Transverse colon (tissue), 4 donors: ENCODE measurements at regions not wholly inside any gene's neighbourhood (a gene's known extent, or its start where the extent isn't known, plus 50 kb on each side); places are given as distances from the start of the nearest gene placed in this dataset.

ENCODE experiments used
- DNase-seq: peaks from one replicate; pipeline ENCODE4 v3.0.0-alpha.2; 2019
- H3K27ac ChIP-seq, 4 donors: fragments of 200-600 bp; sonication (generic); 2 replicates each; pipeline ENCODE4 v1.5.1; 2016 to 2018; ENCODE audit warnings: inconsistent platforms in 4 of 4
- H3K27me3 ChIP-seq: fragments of 200-600 bp; sonication (generic); 2 replicates; pipeline ENCODE4 v1.5.1; 2017; ENCODE audit warnings: inconsistent platforms
- H3K36me3 ChIP-seq, 4 donors: fragments of 200-600 bp; sonication (generic); 2 replicates each; pipeline ENCODE4 v1.5.1; 2017 to 2019; ENCODE audit warnings: inconsistent platforms in 4 of 4
- H3K4me1 ChIP-seq, 4 donors: fragments of 200-600 bp; sonication (generic); 2 replicates each; pipeline ENCODE4 v1.5.1; 2017 to 2020; ENCODE audit warnings: inconsistent platforms in 4 of 4
- H3K4me3 ChIP-seq, 4 donors: fragments of 200-600 bp; sonication (generic); 1 replicate in 1 of 4; 2 replicates in 3 of 4; pipeline versions ENCODE4 v1.5.1 to v1.6.1; 2017 to 2019; ENCODE audit warnings: inconsistent platforms in 4 of 4
- H3K9me3 ChIP-seq, 2 donors: fragments of 200-600 bp; sonication (generic); 2 replicates each; pipeline ENCODE4 v1.5.1; 2017 to 2019; ENCODE audit warnings: inconsistent platforms in 2 of 2
- EP300 ChIP-seq: sonication (generic); formaldehyde crosslinking; IDR thresholded peaks from one replicate; pipeline ENCODE4 v1.6.1; 2017; ENCODE audit warnings: antibody characterized with exemption, low read depth
- POLR2A ChIP-seq: fragments of 450-650 bp; IDR thresholded peaks from one replicate; pipeline ENCODE4 v1.6.1; 2016; ENCODE audit warnings: antibody characterized with exemption, mild to moderate bottlenecking, moderate library complexity
- POLR2AphosphoS5 ChIP-seq, 3 donors: sonication (generic); formaldehyde crosslinking; IDR thresholded peaks; one replicate each; pipeline ENCODE4 v1.6.1; 2016; ENCODE audit warnings: antibody characterized with exemption in 3 of 3
- WGBS, 2 donors: methylation state at CpG; one replicate each; pipeline ENCODE4 v1.1.5; 2018; ENCODE audit warnings: low coverage in 1 of 2; 5-methylcytosine and 5-hydroxymethylcytosine counted together
- in situ Hi-C, 4 donors: fragments of 200-750 bp; cut with MboI; loops; one replicate each; pipeline versions ENCODE4 v1.15.0 to v1.15.1; 2017; ENCODE audit warnings: low sequenced_read_pairs in 3 of 4, low pct_ligation_motif_present in 1 of 4, low pct_unique_long_range_greater_than_20kb in 1 of 4
- intact Hi-C: fragments of 100-400 bp; cut with DNase I; formaldehyde crosslinking; loops from one replicate; pipeline ENCODE4 v1.15.1; 2023; ENCODE audit warnings: low total_unique reads
- TF ChIP-seq, protein P1 (sequence below), 5 experiments: fragments of 200-600 bp in 3 of 5; fragments of 450-650 bp in 2 of 5; sonication (generic) in 3 of 5; IDR thresholded peaks; 1 replicate in 2 of 5; 2 replicates in 3 of 5; pipeline ENCODE4 v1.5.1; 2016 to 2017; ENCODE audit warnings: antibody characterized with exemption in 5 of 5, inconsistent platforms in 3 of 5, mild to moderate bottlenecking in 2 of 5, moderate library complexity in 1 of 5

DNA sequence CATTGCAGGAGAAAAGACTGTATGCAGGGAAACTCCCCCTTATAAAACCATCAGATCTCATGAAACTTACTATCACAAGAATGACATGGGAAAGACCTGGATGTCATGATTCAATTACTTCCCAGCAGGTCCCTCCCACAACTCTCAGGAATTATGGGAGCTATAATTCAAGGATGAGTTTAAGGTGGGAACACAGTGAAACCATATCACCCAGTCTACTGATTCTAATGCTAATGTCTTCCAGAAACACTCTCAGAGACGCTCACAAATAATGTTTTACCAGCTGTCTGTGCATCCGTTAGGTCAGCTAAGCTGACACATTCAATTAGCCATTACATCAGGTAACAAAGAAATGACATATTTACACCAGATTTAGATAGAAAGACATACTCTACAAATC is 637.9 kb downstream of the NLGN4Y start:
- DNase-seq, result no peak
- in situ Hi-C loops (no loop called here), intact Hi-C loops (no loop called here)
- H3K9me3 ChIP-seq, result no peaks in the 10 kb centered on the region
- H3K4me3 ChIP-seq, result no peak overlapping the region
- no peaks in the 10 kb centered on the region for H3K36me3 ChIP-seq
- TF ChIP-seq POLR2A (no peak), EP300 (no peak), POLR2AphosphoS5 (IDR thresholded peaks at IDR 0.05) (no peak)
- TF ChIP-seq, protein P1, sequence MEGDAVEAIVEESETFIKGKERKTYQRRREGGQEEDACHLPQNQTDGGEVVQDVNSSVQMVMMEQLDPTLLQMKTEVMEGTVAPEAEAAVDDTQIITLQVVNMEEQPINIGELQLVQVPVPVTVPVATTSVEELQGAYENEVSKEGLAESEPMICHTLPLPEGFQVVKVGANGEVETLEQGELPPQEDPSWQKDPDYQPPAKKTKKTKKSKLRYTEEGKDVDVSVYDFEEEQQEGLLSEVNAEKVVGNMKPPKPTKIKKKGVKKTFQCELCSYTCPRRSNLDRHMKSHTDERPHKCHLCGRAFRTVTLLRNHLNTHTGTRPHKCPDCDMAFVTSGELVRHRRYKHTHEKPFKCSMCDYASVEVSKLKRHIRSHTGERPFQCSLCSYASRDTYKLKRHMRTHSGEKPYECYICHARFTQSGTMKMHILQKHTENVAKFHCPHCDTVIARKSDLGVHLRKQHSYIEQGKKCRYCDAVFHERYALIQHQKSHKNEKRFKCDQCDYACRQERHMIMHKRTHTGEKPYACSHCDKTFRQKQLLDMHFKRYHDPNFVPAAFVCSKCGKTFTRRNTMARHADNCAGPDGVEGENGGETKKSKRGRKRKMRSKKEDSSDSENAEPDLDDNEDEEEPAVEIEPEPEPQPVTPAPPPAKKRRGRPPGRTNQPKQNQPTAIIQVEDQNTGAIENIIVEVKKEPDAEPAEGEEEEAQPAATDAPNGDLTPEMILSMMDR (IDR thresholded peaks at IDR 0.05), result no peak
- WGBS, 2 donors, result 83% methylated on average over 1 of the region's 2 CpGs; no CpG with 5 or more reads in 1 of the 2 donors
- no peak overlapping the region for H3K27ac ChIP-seq
- H3K27me3 ChIP-seq, result no peaks in the 10 kb centered on the region
- H3K4me1 ChIP-seq, result no peaks in the 10 kb centered on the region

DNA sequence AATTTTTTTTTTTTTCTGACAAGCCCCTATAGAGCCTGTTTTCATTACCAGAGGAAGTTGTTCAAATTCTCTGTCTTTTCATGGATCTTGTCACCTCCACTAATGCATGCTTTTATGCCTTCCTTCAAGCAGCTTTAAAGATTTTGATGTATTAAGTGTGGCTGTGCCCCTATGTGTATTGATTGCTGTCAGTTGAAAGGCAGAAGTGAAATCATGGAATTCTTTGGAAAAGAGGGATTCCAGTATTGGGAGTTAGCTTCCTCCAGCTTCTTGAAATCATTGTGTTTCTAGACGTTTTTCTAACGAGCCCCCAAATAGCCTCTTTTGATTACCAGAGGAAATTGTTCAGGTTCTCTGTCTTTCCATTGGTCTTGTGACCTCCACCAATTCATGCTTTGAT is 655.6 kb downstream of the NLGN4Y start:
- Histone ChIP-seq H3K4me1 (no peaks in the 10 kb centered on the region), H3K27me3 (no peaks in the 10 kb centered on the region), H3K36me3 (no peaks in the 10 kb centered on the region), H3K27ac (no peak overlapping the region), H3K9me3 (no peaks in the 10 kb centered on the region), H3K4me3 (no peak overlapping the region)
- intact Hi-C loops, result no loop called here
- in situ Hi-C loops, result no loop called here
- no peak for DNase-seq
- TF ChIP-seq, protein P1 (IDR thresholded peaks at IDR 0.05), result no peak
- TF ChIP-seq POLR2AphosphoS5 (IDR thresholded peaks at IDR 0.05) (no peak), EP300 (no peak), POLR2A (no peak)
- no CpG with 5 or more reads among the region's 2 CpGs for WGBS, 2 donors

DNA sequence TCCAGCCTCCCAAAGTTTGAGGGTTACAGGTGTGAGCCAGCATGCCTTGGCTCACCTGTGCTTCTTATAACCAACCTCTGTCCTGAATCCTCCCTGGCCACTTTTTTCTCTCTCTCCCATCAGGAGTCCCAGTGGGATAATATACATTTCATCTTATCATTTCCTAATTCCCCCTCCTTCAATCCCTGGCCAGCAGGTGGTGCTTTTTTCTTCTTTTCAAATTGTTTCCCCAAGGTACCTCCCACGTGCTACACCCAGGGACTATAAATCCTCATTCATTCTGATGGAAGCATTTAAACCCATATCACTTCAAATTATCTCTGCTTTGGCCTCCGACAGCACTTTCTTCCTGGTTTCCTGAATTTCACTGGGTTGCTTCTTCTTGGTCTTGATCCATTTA is 704.7 kb downstream of the NLGN4Y start:
- TF ChIP-seq POLR2AphosphoS5 (IDR thresholded peaks at IDR 0.05) (no peak), POLR2A (no peak), EP300 (no peak)
- TF ChIP-seq, protein P1 (IDR thresholded peaks at IDR 0.05), result peak in 4 of 5 experiments; percentile 20 to 37 (median 30)
- Histone ChIP-seq H3K9me3 (no peaks in the 10 kb centered on the region), H3K36me3 (no peaks in the 10 kb centered on the region), H3K27ac (no peak overlapping the region), H3K4me1 (no peaks in the 10 kb centered on the region), H3K27me3 (no peaks in the 10 kb centered on the region), H3K4me3 (no peak overlapping the region)
- WGBS, 2 donors, result no CpG with 5 or more reads among the region's 2 CpGs
- in situ Hi-C loops, result no loop called here
- DNase-seq, result no peak
- intact Hi-C loops, result no loop called here

DNA sequence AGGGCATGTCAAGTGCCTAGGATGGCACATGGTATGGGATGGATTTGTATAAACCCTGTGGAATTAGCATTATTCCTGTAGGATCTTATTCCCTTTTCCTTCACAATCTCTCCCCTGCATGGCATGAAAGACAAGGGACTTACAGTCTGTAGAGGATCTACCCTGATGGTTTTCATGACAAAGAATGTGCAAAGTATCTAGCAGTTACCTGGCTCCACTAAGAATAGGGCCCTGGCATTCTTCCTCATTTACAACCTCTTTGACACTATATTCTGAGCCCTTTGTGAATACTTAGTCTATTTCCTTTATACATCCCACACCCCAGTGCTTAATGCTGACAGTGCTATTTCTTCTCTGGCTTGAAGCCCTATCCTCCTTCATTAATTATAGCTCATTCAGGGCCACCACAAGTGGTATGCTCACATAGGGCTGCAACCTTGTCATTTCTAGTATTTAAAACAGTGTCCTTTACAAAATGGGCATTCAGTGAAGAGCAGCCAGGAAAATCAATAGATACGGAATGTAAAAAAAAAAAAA is 715.3 kb downstream of the NLGN4Y start:
- H3K4me3 ChIP-seq, result no peak overlapping the region
- H3K27me3 ChIP-seq, result no peaks in the 10 kb centered on the region
- DNase-seq, result no peak
- WGBS, 2 donors, result 89% methylated on average over 1 of the region's 1 CpG; no CpG with 5 or more reads in 1 of the 2 donors
- H3K36me3 ChIP-seq, result no peaks in the 10 kb centered on the region
- TF ChIP-seq, protein P1 (IDR thresholded peaks at IDR 0.05), result no peak
- TF ChIP-seq EP300 (no peak), POLR2AphosphoS5 (IDR thresholded peaks at IDR 0.05) (no peak), POLR2A (no peak)
- H3K4me1 ChIP-seq, result no peaks in the 10 kb centered on the region
- intact Hi-C loops, result no loop called here
- H3K9me3 ChIP-seq, result no peaks in the 10 kb centered on the region
- no peak overlapping the region for H3K27ac ChIP-seq
- in situ Hi-C loops, result no loop called here
